ENCODE measurements at regions not wholly inside any gene's neighbourhood (a gene's known extent, or its start where the extent isn't known, plus 50 kb on each side); places are given as distances from the start of the nearest gene placed in this dataset.

- DNase-seq (ENCODE audit: low spot score) (no peak), FAIRE-seq (no peak), ATAC-seq (no peak)
- Histone ChIP-seq H3K4me1 (ENCODE audit: insufficient read depth, low read length) (no peaks in the 10 kb centered on the region), H3K36me3 (replicated peaks in 1 of 2; ENCODE audit: control insufficient read depth in 1 of 2, insufficient read depth in 2 of 2, low read length in 2 of 2) (no peaks in the 10 kb centered on the region), H3K27ac (ENCODE audit: extremely low read length, insufficient read depth, low read length) (no peak overlapping the region), H3K9ac (ENCODE audit: insufficient read depth, low read depth, low read length) (no peak overlapping the region), H2AFZ (ENCODE audit: low read length) (no peak overlapping the region), H3K79me2 (ENCODE audit: insufficient read depth, low read length) (no peaks in the 10 kb centered on the region), H3K9me3 (ENCODE audit: low read length) (no peaks in the 10 kb centered on the region), H4K20me1 (ENCODE audit: insufficient read depth, low read length) (no peaks in the 10 kb centered on the region), H3K4me2 (ENCODE audit: low read depth, low read length) (no peak overlapping the region), H3K27me3 (ENCODE audit: control insufficient read depth in 1 of 2, insufficient read depth in 2 of 2, low read length in 2 of 2) (peaks cover 4 to 30% of the 10 kb centered on the region in 2 experiments; a peak in 4 of 5 replicates), H3K4me3 (replicated peaks in 1 of 3; ENCODE audit: insufficient read depth in 1 of 3, low read depth in 2 of 3, low read length in 3 of 3) (no peak overlapping the region)
- no TSS peak for BruUV-seq (replicated peaks)
- POLR2A ChIA-PET = no interaction called here
- in situ Hi-C loops (cut with HindIII; ENCODE audit: extremely low pct_ligation_motif_present, low pct_unique_long_range_greater_than_20kb) (no loop called here), intact Hi-C loops (cut with micrococcal nuclease; ENCODE audit: unreplicated experiment) (no loop called here)
- CTCF ChIA-PET (ENCODE audit: low intra/inter-chr PET ratio, low total read pairs) = no interaction called here
- TF ChIP-seq ZNF891 (CRISPR knock-in tag; IDR thresholded peaks at IDR 0.05) (no peak), SNAPC2 (CRISPR knock-in tag; IDR thresholded peaks at IDR 0.05) (no peak), ZNF543 (CRISPR knock-in tag; IDR thresholded peaks at IDR 0.05) (no peak), ZNF121 (CRISPR knock-in tag; IDR thresholded peaks at IDR 0.05) (no peak), SUZ12 (IDR thresholded peaks at IDR 0.05; ENCODE audit: low read depth, low read length) (no peak), ELF3 (CRISPR knock-in tag; IDR thresholded peaks at IDR 0.05) (no peak), ZBTB3 (CRISPR knock-in tag; IDR thresholded peaks at IDR 0.05; ENCODE audit: borderline replicate concordance, low read depth) (no peak), SYNCRIP (IDR thresholded peaks at IDR 0.05; ENCODE audit: insufficient read depth, low read depth, low read length) (no peak), ZBTB43 (CRISPR knock-in tag; conservative IDR thresholded peaks at IDR 0.05) (no peak), GRHL1 (CRISPR knock-in tag; conservative IDR thresholded peaks at IDR 0.05) (no peak), ZSCAN22 (CRISPR knock-in tag; IDR thresholded peaks at IDR 0.05) (no peak), TARDBP (CRISPR knock-in tag; IDR thresholded peaks at IDR 0.05) (no peak), ZNF83 (CRISPR knock-in tag; IDR thresholded peaks at IDR 0.05; ENCODE audit: borderline replicate concordance) (no peak), KLF16 (CRISPR knock-in tag; IDR thresholded peaks at IDR 0.05) (no peak), ZNF264 (CRISPR knock-in tag; IDR thresholded peaks at IDR 0.05) (no peak), KLF11 (CRISPR knock-in tag; IDR thresholded peaks at IDR 0.05) (no peak), NFKB2 (CRISPR knock-in tag; IDR thresholded peaks at IDR 0.05; ENCODE audit: borderline replicate concordance) (no peak), ZNF468 (CRISPR knock-in tag; IDR thresholded peaks at IDR 0.05) (no peak), ZNF12 (CRISPR knock-in tag; IDR thresholded peaks at IDR 0.05) (no peak)
- WGBS (ENCODE audit: low lambda C conversion rate) = 5% methylated on average over 6 of the region's 7 CpGs
Observed at GRCh38 chr22:48143856-48144255, 1381.4 kb downstream of the TBC1D22A start.

Measured in HepG2 (cell line).